Lower leg skin (tissue), 3 donors: ENCODE measurements at regions not wholly inside any gene's neighbourhood (a gene's known extent, or its start where the extent isn't known, plus 50 kb on each side); places are given as distances from the start of the nearest gene placed in this dataset.

Experiments used
- POLR2A ChIP-seq, 2 donors: fragments of 450-650 bp; IDR thresholded peaks; one replicate each; pipeline ENCODE4 v1.6.1; 2016 to 2017; ENCODE audit warnings: antibody characterized with exemption in 2 of 2, mild to moderate bottlenecking in 1 of 2, moderate library complexity in 1 of 2
- TF ChIP-seq, protein P1 (sequence below), 3 donors: fragments of 450-650 bp; IDR thresholded peaks; one replicate each; pipeline ENCODE4 v1.5.1; 2016; ENCODE audit warnings: antibody characterized with exemption in 3 of 3, mild to moderate bottlenecking in 3 of 3, moderate library complexity in 2 of 3

DNA sequence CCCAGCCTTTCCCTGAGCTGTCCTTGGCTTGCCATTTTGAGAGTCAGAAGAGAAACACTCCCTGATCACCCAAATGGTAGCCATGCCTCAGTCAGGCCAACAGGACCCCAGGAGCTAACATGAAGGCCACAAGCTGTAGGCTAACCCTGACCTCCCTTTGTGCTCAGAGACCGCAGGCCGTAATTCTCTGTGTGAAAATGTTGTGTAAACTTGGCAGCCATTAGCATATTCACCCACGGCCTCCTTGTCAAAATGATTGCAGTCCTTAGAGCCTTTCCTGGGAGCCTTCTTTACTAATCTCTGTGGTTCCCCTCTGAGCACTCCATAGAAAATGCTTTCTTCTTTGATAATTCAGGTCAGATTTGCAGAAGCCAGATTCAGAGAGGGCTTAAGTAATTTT lies 418.9 kb downstream of the COG6 start:
- TF ChIP-seq, protein P1, sequence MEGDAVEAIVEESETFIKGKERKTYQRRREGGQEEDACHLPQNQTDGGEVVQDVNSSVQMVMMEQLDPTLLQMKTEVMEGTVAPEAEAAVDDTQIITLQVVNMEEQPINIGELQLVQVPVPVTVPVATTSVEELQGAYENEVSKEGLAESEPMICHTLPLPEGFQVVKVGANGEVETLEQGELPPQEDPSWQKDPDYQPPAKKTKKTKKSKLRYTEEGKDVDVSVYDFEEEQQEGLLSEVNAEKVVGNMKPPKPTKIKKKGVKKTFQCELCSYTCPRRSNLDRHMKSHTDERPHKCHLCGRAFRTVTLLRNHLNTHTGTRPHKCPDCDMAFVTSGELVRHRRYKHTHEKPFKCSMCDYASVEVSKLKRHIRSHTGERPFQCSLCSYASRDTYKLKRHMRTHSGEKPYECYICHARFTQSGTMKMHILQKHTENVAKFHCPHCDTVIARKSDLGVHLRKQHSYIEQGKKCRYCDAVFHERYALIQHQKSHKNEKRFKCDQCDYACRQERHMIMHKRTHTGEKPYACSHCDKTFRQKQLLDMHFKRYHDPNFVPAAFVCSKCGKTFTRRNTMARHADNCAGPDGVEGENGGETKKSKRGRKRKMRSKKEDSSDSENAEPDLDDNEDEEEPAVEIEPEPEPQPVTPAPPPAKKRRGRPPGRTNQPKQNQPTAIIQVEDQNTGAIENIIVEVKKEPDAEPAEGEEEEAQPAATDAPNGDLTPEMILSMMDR (IDR thresholded peaks at IDR 0.05), result no peak
- no peak for TF ChIP-seq POLR2A (IDR thresholded peaks at IDR 0.05)
